OCI-LY1 (cell line): ENCODE measurements at regions not wholly inside any gene's neighbourhood (a gene's known extent, or its start where the extent isn't known, plus 50 kb on each side); places are given as distances from the start of the nearest gene placed in this dataset.

Experiments
- EZH2 ChIP-seq: fragments of 200-600 bp; sonication (generic), shearing (Covaris generic); IDR thresholded peaks from 2 replicates; pipeline ENCODE4 v1.8.0; 2017; ENCODE audit warnings: borderline replicate concordance, mixed run types, mild to moderate bottlenecking, antibody characterized with exemption, low read length, moderate library complexity, mixed read lengths
- TF ChIP-seq, protein P1 (sequence below): fragments of 200-600 bp; sonication (generic), shearing (Covaris generic); IDR thresholded peaks from 2 replicates; pipeline ENCODE4 v1.5.1; 2017; ENCODE audit warnings: mild to moderate bottlenecking, antibody characterized with exemption, low read length, moderate library complexity, mixed read lengths

DNA sequence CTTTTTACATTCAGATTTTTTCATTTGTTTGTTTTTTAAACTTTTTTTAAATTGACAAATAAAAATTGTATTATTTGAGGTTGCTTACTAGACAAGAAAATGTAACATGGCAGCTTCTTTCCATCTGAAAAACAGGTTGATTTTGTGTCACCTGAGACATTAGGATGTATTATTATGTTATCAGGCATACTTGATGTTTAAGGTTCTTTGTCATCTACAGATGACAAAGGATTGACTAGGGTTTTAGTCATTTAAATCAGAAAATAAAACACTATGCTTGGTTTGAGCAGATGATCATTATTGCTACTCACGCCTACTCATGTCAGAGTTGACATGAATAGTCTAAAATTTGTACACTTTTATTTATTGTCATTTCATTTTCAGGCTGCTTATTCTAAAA, 1494.5 kb downstream of the SLITRK5 start:
- TF ChIP-seq, protein P1, sequence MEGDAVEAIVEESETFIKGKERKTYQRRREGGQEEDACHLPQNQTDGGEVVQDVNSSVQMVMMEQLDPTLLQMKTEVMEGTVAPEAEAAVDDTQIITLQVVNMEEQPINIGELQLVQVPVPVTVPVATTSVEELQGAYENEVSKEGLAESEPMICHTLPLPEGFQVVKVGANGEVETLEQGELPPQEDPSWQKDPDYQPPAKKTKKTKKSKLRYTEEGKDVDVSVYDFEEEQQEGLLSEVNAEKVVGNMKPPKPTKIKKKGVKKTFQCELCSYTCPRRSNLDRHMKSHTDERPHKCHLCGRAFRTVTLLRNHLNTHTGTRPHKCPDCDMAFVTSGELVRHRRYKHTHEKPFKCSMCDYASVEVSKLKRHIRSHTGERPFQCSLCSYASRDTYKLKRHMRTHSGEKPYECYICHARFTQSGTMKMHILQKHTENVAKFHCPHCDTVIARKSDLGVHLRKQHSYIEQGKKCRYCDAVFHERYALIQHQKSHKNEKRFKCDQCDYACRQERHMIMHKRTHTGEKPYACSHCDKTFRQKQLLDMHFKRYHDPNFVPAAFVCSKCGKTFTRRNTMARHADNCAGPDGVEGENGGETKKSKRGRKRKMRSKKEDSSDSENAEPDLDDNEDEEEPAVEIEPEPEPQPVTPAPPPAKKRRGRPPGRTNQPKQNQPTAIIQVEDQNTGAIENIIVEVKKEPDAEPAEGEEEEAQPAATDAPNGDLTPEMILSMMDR = no peak
- no peak for TF ChIP-seq EZH2
